HUES6 (cell line): ENCODE measurements at regions not wholly inside any gene's neighbourhood (a gene's known extent, or its start where the extent isn't known, plus 50 kb on each side); places are given as distances from the start of the nearest gene placed in this dataset.
"Not testable (repeated sequence)": the region's sequence is repeated elsewhere in the genome, so short reads cannot be mapped to it uniquely, and the experiment has no call there.

Experiments
- H3K27ac ChIP-seq: 2 replicates; pipeline ENCODE4 v1.7.0; 2013; ENCODE audit warnings: low read depth, mild to moderate bottlenecking, low read length, inconsistent platforms
- H3K27me3 ChIP-seq: 2 replicates; pipeline ENCODE4 v1.6.1; 2013; ENCODE audit warnings: low read length; ENCODE audit not compliant: control insufficient read depth, insufficient read depth
- H3K36me3 ChIP-seq: 2 replicates; pipeline ENCODE4 v1.6.1; 2013; ENCODE audit warnings: low read length; ENCODE audit not compliant: control insufficient read depth, insufficient read depth
- H3K4me1 ChIP-seq: 2 replicates; pipeline ENCODE4 v1.6.1; 2013; ENCODE audit warnings: low read length; ENCODE audit not compliant: control insufficient read depth, insufficient read depth
- H3K4me3 ChIP-seq: 2 replicates; pipeline ENCODE4 v1.5.1; 2013; ENCODE audit warnings: low read depth, low read length
- H3K9ac ChIP-seq: one replicate; pipeline ENCODE4 v1.6.1; 2013; ENCODE audit warnings: mild to moderate bottlenecking, low read length
- H3K9me3 ChIP-seq: 2 replicates; pipeline ENCODE4 v1.6.1; 2013; ENCODE audit warnings: low read depth, low read length; ENCODE audit not compliant: control insufficient read depth, insufficient read depth

GRCh38 chr13:87235621-87236020, 435.6 kb upstream of the SLITRK5 start:
- Histone ChIP-seq H3K9ac (no peak overlapping the region), H3K9me3 (no peaks in the 10 kb centered on the region), H3K27me3 (no peaks in the 10 kb centered on the region), H3K4me1 (no peaks in the 10 kb centered on the region), H3K4me3 (no peak overlapping the region), H3K36me3 (no peaks in the 10 kb centered on the region; the same call in 1 of the 2 replicates), H3K27ac (no peak overlapping the region)

- H3K4me3 ChIP-seq: no peak overlapping the region
- H3K36me3 ChIP-seq: no peaks in the 10 kb centered on the region
- no peak overlapping the region for H3K9ac ChIP-seq
- H3K27ac ChIP-seq: no peak overlapping the region
- no peaks in the 10 kb centered on the region for H3K27me3 ChIP-seq
- H3K9me3 ChIP-seq: no peaks in the 10 kb centered on the region
- peaks cover 10% of the 10 kb centered on the region; the same call in 1 of the 2 replicates for H3K4me1 ChIP-seq
Observed at GRCh38 chr13:87244256-87244890, 426.8 kb upstream of the SLITRK5 start.

- H3K9ac ChIP-seq, H3K27ac ChIP-seq, H3K36me3 ChIP-seq, H3K27me3 ChIP-seq, H3K4me1 ChIP-seq, H3K9me3 ChIP-seq, H3K4me3 ChIP-seq: not testable (repeated sequence)
Observed at GRCh38 chr13:87249847-87250246, 421.3 kb upstream of the SLITRK5 start.

GRCh38 chr13:87255394-87255793, 415.8 kb upstream of the SLITRK5 start:
- Histone ChIP-seq H3K4me1 (peaks cover 3% of the 10 kb centered on the region; the same call in 1 of the 2 replicates), H3K27ac (no peak overlapping the region), H3K9me3 (no peaks in the 10 kb centered on the region), H3K36me3 (no peaks in the 10 kb centered on the region), H3K27me3 (no peaks in the 10 kb centered on the region), H3K9ac (no peak overlapping the region), H3K4me3 (no peak overlapping the region)

- Histone ChIP-seq H3K4me3 (no peak overlapping the region), H3K4me1 (peaks cover 3% of the 10 kb centered on the region; the same call in 1 of the 2 replicates), H3K36me3 (no peaks in the 10 kb centered on the region), H3K9ac (no peak overlapping the region), H3K9me3 (no peaks in the 10 kb centered on the region), H3K27ac (no peak overlapping the region), H3K27me3 (no peaks in the 10 kb centered on the region)
Observed at GRCh38 chr13:87259479-87260083, 411.6 kb upstream of the SLITRK5 start.

GRCh38 chr13:87274209-87274819, 396.9 kb upstream of the SLITRK5 start:
- Histone ChIP-seq H3K4me3 (no peak overlapping the region), H3K27ac (no peak overlapping the region), H3K27me3 (no peaks in the 10 kb centered on the region), H3K36me3 (no peaks in the 10 kb centered on the region), H3K9me3 (no peaks in the 10 kb centered on the region), H3K9ac (no peak overlapping the region), H3K4me1 (no peaks in the 10 kb centered on the region)

GRCh38 chr13:87280139-87280538, 391.0 kb upstream of the SLITRK5 start:
- H3K27ac ChIP-seq: no peak overlapping the region
- H3K36me3 ChIP-seq: no peaks in the 10 kb centered on the region
- no peak overlapping the region for H3K4me3 ChIP-seq
- H3K9ac ChIP-seq: no peak overlapping the region
- H3K9me3 ChIP-seq: no peaks in the 10 kb centered on the region
- H3K4me1 ChIP-seq: no peaks in the 10 kb centered on the region
- no peaks in the 10 kb centered on the region for H3K27me3 ChIP-seq

GRCh38 chr13:87287721-87288120, 383.4 kb upstream of the SLITRK5 start:
- no peak overlapping the region for H3K4me3 ChIP-seq

GRCh38 chr13:87295636-87296035, 375.5 kb upstream of the SLITRK5 start:
- Histone ChIP-seq H3K27ac (no peak overlapping the region), H3K9me3 (no peaks in the 10 kb centered on the region), H3K27me3 (no peaks in the 10 kb centered on the region), H3K4me1 (no peaks in the 10 kb centered on the region), H3K36me3 (no peaks in the 10 kb centered on the region), H3K9ac (no peak overlapping the region), H3K4me3 (no peak overlapping the region)

More at GRCh38 chr13:87287721-87288120, 383.4 kb upstream of the SLITRK5 start:
- no peak overlapping the region for H3K9ac ChIP-seq
- H3K36me3 ChIP-seq: no peaks in the 10 kb centered on the region
- no peaks in the 10 kb centered on the region for H3K27me3 ChIP-seq
- H3K27ac ChIP-seq: no peak overlapping the region
- H3K4me1 ChIP-seq: no peaks in the 10 kb centered on the region
- no peaks in the 10 kb centered on the region for H3K9me3 ChIP-seq

- no peaks in the 10 kb centered on the region for H3K4me1 ChIP-seq
- H3K9ac ChIP-seq: no peak overlapping the region
- H3K27ac ChIP-seq: no peak overlapping the region
- H3K36me3 ChIP-seq: no peaks in the 10 kb centered on the region
- no peaks in the 10 kb centered on the region for H3K27me3 ChIP-seq
- no peaks in the 10 kb centered on the region for H3K9me3 ChIP-seq
- no peak overlapping the region for H3K4me3 ChIP-seq
Observed at GRCh38 chr13:87302034-87302433, 369.1 kb upstream of the SLITRK5 start.

- Histone ChIP-seq H3K9ac (no peak overlapping the region), H3K4me1 (no peaks in the 10 kb centered on the region), H3K27ac (no peak overlapping the region), H3K27me3 (no peaks in the 10 kb centered on the region), H3K9me3 (no peaks in the 10 kb centered on the region), H3K36me3 (no peaks in the 10 kb centered on the region), H3K4me3 (no peak overlapping the region)
Observed at GRCh38 chr13:87302931-87303330, 368.2 kb upstream of the SLITRK5 start.
